SJCRH30 (cell line): ENCODE measurements at regions not wholly inside any gene's neighbourhood (a gene's known extent, or its start where the extent isn't known, plus 50 kb on each side); places are given as distances from the start of the nearest gene placed in this dataset.

Experiments used
- DNase-seq, 2 experiments: peaks; one replicate each; pipeline ENCODE4 v3.0.0-alpha.2; 2015 to 2020
- H3K27ac ChIP-seq: fragments of 250-450 bp; sonication (Bioruptor Pico); 2 replicates; pipeline ENCODE4 v1.5.1; 2020; ENCODE audit warnings: mild to moderate bottlenecking, moderate library complexity
- H3K27me3 ChIP-seq: fragments of 250-450 bp; sonication (Bioruptor Pico); 2 replicates; pipeline ENCODE4 v1.5.1; 2020; ENCODE audit warnings: mild to moderate bottlenecking, moderate library complexity
- H3K36me3 ChIP-seq: fragments of 250-450 bp; sonication (Bioruptor Pico); 2 replicates; pipeline ENCODE4 v1.5.1; 2020; ENCODE audit warnings: mild to moderate bottlenecking, moderate library complexity
- H3K4me1 ChIP-seq: fragments of 250-450 bp; sonication (Bioruptor Pico); 2 replicates; pipeline ENCODE4 v1.5.1; 2020; ENCODE audit warnings: mild to moderate bottlenecking, moderate library complexity
- H3K4me3 ChIP-seq: fragments of 250-450 bp; sonication (Bioruptor Pico); 2 replicates; pipeline ENCODE4 v1.5.1; 2020; ENCODE audit warnings: mild to moderate bottlenecking, moderate library complexity
- H3K9me3 ChIP-seq: fragments of 250-450 bp; sonication (Bioruptor Pico); replicated peaks from 2 replicates; pipeline ENCODE4 v1.5.1; 2020; ENCODE audit warnings: mild to moderate bottlenecking, moderate library complexity

DNA sequence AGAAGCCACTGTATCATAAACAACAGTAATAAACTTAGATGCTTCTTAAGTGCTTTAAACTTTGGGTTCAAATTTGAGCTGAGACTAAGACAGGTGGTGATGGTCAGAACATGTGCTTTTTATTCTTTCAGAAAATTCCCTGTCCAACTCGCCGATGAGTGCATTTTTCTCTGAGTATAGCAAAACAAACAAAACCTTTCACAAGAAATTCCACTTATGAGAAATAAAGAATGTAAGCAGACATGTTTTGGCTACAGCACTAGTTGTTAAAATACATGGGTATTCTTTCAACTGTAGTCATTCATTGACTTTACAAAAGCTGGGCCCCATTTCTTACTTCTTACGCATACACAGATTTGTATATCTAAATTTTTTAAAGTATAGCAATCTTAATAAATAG, 125.6 kb downstream of the SPRY2 start:
- Histone ChIP-seq H3K9me3 (no peaks in the 10 kb centered on the region), H3K4me3 (no peak overlapping the region), H3K4me1 (0 out of 2 replicates have a peak, but pooled peaks cover 4% of the 10 kb centered on the region), H3K27ac (no peak overlapping the region), H3K36me3 (no peaks in the 10 kb centered on the region), H3K27me3 (no peaks in the 10 kb centered on the region)
- DNase-seq, result no peak

DNA sequence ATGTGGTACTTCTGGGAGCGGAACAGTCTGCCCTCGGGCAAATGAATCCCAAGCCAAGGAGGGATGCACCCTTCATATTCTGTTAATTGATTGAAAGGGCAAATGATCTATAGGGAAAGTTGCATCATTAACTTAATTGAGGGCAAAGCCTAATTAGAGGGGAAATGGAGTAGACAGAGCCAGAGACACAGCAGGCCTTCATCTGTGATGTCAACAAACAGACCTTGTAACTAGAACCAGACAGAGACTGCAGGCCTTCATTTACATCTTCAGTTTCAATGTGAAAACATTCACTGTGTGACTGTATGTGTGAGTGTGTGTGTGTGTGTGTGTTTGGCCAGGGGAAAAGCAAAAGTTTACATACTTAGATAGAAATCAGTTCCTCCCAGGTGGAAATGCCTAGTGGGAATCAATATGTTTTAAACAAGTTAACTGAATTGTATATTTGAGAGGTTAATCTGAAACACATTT, 126.4 kb downstream of the SPRY2 start:
- H3K27me3 ChIP-seq, result no peaks in the 10 kb centered on the region
- no peak overlapping the region for H3K27ac ChIP-seq
- no peak for DNase-seq
- 0 out of 2 replicates have a peak, but pooled peaks cover 4% of the 10 kb centered on the region for H3K4me1 ChIP-seq
- H3K9me3 ChIP-seq, result no peaks in the 10 kb centered on the region
- H3K36me3 ChIP-seq, result no peaks in the 10 kb centered on the region
- no peak overlapping the region for H3K4me3 ChIP-seq

DNA sequence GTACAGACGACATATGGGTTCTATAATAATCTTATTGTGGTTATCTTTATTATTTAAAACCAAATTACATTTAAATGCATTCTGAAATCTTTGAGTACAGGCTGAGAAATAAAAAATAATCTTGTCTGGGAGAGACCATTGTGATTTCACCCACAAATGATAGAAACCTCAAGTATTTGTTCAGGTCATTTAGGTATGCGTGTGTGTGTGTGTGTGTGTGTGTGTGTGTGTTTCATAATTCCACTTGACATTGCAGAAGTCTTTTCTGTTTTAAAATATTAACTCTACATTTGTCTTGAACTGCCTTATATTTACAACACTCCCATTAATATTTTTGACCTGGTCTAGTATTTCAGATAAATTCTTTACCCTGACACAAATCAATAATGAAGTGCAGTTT, 126.9 kb downstream of the SPRY2 start:
- H3K27me3 ChIP-seq, result no peaks in the 10 kb centered on the region
- H3K4me1 ChIP-seq, result 0 out of 2 replicates have a peak, but pooled peaks cover 4% of the 10 kb centered on the region
- no peaks in the 10 kb centered on the region for H3K36me3 ChIP-seq
- H3K9me3 ChIP-seq, result no peaks in the 10 kb centered on the region
- H3K4me3 ChIP-seq, result no peak overlapping the region
- no peak for DNase-seq
- H3K27ac ChIP-seq, result no peak overlapping the region

DNA sequence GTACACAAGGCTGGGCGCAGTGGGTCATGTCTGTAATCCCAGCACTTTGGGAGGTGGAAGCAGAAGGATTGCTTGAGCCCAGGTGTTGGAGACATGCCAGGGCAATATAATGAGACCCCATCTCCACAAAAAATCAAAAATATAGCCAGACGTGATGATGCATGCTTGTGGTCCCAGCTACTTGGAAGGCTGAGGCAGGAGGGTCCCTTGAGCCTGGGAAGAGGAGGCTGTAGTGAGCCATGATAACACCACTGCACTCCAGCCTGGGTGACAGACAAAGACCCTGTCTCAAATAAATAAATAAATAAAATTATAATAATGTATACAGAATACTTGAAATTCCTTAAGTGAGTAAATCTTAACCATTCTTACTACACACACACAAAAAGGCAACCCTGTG, 127.7 kb downstream of the SPRY2 start:
- Histone ChIP-seq H3K36me3 (no peaks in the 10 kb centered on the region), H3K27me3 (no peaks in the 10 kb centered on the region), H3K4me1 (0 out of 2 replicates have a peak, but pooled peaks cover 4% of the 10 kb centered on the region), H3K9me3 (no peaks in the 10 kb centered on the region), H3K4me3 (no peak overlapping the region), H3K27ac (no peak overlapping the region)
- DNase-seq, result no peak

DNA sequence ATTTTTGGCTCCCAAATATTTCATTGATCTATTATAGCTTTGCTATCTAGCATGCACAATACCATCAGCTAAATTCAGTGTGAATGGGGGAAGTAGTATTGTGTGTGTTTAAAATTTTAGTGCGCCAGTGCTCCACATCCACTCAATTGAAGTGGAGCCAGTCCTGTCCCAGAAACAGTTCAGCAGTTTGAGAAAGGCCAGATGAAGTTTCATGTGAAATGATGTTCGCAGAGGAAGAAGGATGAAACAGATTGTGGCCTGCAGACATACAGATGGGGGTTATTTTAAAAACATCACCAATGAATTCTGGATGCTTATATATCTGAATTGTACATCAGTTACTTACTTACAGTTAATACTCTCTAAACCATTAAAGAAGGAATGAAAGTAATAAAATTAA, 129.4 kb downstream of the SPRY2 start:
- DNase-seq, result no peak
- no peaks in the 10 kb centered on the region for H3K36me3 ChIP-seq
- no peaks in the 10 kb centered on the region for H3K27me3 ChIP-seq
- H3K4me1 ChIP-seq, result no peaks in the 10 kb centered on the region
- no peaks in the 10 kb centered on the region for H3K9me3 ChIP-seq
- H3K4me3 ChIP-seq, result no peak overlapping the region
- H3K27ac ChIP-seq, result no peak overlapping the region

DNA sequence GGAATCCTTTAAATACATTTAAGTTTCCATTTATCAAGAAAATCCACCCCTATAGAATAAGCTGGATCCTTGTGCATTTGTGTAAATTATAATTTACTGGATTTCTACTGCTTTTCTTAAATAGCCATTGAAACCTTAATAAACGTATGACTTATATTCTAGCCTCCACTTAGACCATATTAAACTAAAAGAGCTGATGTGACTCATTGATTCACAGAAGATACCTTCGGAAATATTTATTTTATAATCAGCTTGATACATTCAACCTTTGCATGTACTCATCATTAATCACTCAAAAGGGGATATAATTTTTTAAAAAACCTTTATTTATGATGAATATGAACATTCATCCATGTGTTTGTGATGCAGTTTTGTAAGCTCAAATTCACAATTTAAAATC, 136.3 kb downstream of the SPRY2 start:
- no peak for DNase-seq
- H3K4me3 ChIP-seq, result no peak overlapping the region
- H3K9me3 ChIP-seq, result no peaks in the 10 kb centered on the region; the same call in 1 of the 2 replicates
- no peaks in the 10 kb centered on the region for H3K36me3 ChIP-seq
- no peaks in the 10 kb centered on the region for H3K27me3 ChIP-seq
- no peaks in the 10 kb centered on the region for H3K4me1 ChIP-seq
- H3K27ac ChIP-seq, result no peak overlapping the region

DNA sequence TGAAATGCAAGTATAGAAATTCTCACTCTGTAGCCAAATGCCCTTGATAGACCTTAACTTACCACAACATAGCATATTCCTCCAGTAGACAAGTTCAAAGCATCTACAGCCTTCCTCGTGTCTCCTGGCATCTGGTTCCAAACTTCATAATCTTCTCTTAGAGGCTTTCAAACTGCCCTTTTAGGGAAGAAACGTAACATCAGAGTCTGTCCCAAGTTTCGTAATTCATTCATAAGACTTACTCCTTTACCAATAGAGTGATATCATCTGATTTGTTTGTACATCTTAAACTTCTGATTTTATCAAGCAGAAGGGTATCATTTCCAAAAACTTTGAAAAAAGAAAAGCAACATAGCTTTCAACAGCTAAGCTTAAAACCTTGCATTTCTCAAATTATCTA, 137.4 kb downstream of the SPRY2 start:
- Histone ChIP-seq H3K36me3 (no peaks in the 10 kb centered on the region), H3K27me3 (no peaks in the 10 kb centered on the region), H3K9me3 (no peaks in the 10 kb centered on the region; the same call in 1 of the 2 replicates), H3K27ac (no peak overlapping the region), H3K4me3 (no peak overlapping the region), H3K4me1 (no peaks in the 10 kb centered on the region)
- no peak for DNase-seq

DNA sequence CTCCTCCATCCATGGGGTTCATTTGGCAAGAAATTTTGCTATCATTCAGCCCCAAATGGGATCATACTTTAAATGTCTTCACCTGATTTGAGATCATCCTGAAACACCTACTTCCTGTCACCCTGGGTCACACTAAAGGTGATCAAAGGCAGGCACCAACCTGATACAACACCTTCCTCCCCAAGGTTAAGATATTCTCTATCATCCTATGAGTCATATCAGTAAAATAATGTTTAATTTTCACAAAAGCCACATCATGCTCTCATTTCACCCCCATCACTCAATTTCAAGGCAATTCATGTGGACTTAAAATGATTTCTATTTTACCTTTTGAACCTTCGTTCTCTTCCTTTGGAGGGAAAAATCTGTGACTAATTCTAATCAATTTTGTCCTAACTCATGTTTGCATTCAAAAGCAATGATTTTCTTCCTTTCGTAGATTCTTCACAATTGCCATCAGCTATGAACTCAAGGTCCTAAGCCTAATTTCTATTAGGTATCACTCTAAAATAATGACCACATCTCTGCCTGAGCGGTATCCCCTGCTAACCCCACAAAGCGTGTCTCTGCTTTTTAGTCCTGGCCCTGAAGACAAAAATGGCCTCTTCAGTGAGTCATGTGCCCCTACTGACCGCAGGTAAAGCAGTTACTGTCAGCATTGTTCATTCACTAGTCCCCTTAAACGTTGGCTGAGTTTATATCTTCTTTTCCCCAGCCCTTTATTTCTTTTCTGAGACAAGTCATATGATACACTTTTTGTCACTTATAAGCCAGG, 139.0 kb downstream of the SPRY2 start:
- H3K9me3 ChIP-seq, result no peaks in the 10 kb centered on the region; the same call in 1 of the 2 replicates
- no peaks in the 10 kb centered on the region for H3K27me3 ChIP-seq
- H3K4me3 ChIP-seq, result no peak overlapping the region
- no peak for DNase-seq
- H3K4me1 ChIP-seq, result no peaks in the 10 kb centered on the region
- H3K36me3 ChIP-seq, result no peaks in the 10 kb centered on the region
- no peak overlapping the region for H3K27ac ChIP-seq

DNA sequence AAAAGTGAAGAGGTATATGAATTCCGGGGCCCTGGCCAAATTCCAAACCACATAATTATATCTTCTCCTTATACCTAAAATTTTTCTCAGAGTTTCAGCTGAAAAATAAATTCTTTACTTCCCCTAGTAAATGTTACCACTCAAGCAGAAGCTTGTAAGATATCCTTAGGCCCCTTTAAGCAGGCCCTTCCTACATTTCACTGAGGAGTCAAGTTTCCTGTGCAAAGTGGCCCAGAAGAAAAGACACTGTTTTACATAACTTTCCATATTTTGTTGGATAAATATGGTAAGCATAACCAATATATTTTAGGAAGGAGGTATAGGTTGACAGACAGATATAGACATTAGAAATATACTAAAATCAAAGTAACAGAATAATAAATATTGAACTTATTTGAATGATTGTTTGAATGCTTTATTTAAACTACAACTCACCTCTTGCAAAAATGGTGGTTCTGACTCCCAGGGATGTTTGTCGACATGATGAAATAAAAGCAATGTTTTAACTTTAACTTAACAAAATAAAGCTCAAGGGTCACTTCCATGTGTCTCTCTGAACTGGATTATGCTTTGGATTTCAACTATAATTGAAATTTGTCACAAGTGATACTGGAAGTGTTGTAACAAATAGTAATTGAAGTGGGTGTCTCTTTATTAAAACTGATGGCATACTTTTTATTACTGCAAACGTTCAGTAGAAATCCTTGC, 141.2 kb downstream of the SPRY2 start:
- no peaks in the 10 kb centered on the region for H3K36me3 ChIP-seq

DNA sequence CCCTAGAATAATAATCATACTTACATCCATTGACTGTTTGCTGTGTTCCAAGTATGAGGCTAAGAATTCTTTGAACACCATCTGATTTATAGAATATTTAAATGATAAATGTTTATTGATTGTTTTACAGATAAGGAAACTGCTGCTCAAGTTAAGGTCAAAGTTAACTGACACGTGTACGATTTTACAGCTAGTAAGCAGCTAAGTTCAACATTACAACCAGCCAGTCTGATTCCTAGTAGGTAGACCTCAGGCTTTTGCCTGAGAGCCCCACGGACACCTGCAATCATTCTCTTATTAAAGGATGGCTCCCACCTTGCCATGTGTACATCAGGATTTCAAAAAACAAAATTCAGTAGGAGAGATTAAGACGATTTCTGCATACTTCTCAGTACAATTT, 141.9 kb downstream of the SPRY2 start:
- Histone ChIP-seq H3K4me1 (no peaks in the 10 kb centered on the region), H3K27me3 (no peaks in the 10 kb centered on the region)
- no peak for DNase-seq

More for the DNA sequence above, 141.2 kb downstream of the SPRY2 start:
- no peak overlapping the region for H3K27ac ChIP-seq
- H3K27me3 ChIP-seq, result no peaks in the 10 kb centered on the region
- no peaks in the 10 kb centered on the region for H3K4me1 ChIP-seq
- no peaks in the 10 kb centered on the region; the same call in 1 of the 2 replicates for H3K9me3 ChIP-seq
- no peak for DNase-seq
- no peak overlapping the region for H3K4me3 ChIP-seq

DNA sequence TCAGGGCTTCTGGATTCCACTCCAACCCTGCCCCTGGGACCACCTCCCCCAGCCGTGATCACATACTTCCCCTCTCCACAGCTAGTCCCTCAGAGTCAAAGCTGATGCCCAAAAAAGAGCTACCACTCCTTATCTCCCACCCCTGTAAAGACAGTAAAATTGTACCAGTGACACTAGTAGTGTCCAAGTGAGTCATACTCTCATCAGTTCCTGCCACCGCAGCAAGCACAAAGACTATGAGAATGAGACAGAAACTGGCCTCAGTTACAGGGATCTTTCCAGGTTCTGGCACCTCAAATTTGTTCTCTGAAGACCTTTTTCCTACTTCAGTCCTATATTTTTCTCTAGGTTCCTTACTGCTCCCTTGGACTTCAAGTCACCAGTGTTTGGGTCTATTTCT, 144.2 kb downstream of the SPRY2 start:
- H3K4me1 ChIP-seq, result no peaks in the 10 kb centered on the region
- H3K27ac ChIP-seq, result no peak overlapping the region
- no peaks in the 10 kb centered on the region; the same call in 1 of the 2 replicates for H3K9me3 ChIP-seq
- DNase-seq, result no peak
- no peaks in the 10 kb centered on the region for H3K27me3 ChIP-seq
- no peaks in the 10 kb centered on the region for H3K36me3 ChIP-seq
- no peak overlapping the region for H3K4me3 ChIP-seq

More for the DNA sequence above, 141.9 kb downstream of the SPRY2 start:
- Histone ChIP-seq H3K4me3 (no peak overlapping the region), H3K9me3 (no peaks in the 10 kb centered on the region; the same call in 1 of the 2 replicates), H3K27ac (no peak overlapping the region), H3K36me3 (no peaks in the 10 kb centered on the region)

DNA sequence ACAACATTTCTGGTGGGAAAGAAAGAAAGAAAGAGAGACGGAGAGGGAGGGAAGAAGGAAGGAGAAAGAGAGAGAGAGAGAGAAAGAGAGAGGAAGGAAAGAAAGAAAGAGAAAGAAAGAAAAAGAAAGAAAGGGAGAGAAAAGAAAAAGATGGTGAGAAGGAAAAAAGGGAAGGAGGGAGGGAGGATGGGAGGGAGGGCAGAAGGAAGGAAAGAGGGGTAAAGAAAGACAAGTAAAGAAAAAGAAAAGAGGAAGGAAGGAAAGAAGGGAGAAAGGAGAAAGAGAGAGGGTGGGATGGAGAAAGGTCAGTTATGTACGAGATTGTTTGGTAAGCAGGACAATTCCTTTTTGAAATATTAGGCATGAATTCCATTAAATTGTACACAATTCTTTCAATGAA, 145.3 kb downstream of the SPRY2 start:
- no peaks in the 10 kb centered on the region for H3K36me3 ChIP-seq
- no peak for DNase-seq
- no peaks in the 10 kb centered on the region for H3K4me1 ChIP-seq
- H3K9me3 ChIP-seq, result no peaks in the 10 kb centered on the region
- no peak overlapping the region for H3K27ac ChIP-seq
- no peak overlapping the region for H3K4me3 ChIP-seq
- H3K27me3 ChIP-seq, result no peaks in the 10 kb centered on the region

DNA sequence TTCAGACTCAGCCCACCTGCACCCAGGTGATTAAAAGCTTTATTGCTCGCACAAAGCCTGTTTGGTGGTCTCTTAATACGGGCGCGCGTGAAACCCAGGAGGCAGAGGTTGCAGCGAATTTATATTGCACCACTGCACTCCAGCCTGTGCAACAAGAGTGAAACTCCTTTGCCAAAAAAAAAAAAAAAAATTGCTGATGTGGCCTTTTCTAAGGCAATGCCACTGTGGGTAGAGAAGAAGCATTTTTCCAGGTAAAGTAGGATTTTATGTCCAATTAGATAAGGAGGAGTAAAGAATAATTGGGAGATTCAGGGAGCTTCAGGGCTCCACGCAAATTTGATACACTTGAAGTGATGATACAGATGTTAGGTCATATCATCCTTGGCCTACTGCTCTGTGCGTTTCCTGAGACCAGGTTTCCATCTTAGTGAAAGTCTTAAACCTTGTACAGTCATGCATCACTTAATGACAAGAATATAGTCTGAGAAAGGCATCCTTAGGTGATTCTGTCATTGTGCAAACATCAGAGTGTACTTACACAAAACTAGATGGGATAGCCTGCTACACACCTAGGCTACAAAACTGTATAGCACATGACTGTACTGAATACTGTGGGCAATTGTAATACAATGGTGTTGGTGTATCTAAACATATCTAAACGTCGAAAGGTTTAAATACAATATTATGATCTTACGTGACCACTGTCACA, 150.9 kb downstream of the SPRY2 start:
- Histone ChIP-seq H3K27me3 (no peaks in the 10 kb centered on the region), H3K4me3 (no peak overlapping the region), H3K36me3 (no peaks in the 10 kb centered on the region), H3K9me3 (no peaks in the 10 kb centered on the region), H3K27ac (no peak overlapping the region), H3K4me1 (no peaks in the 10 kb centered on the region)
- no peak for DNase-seq

DNA sequence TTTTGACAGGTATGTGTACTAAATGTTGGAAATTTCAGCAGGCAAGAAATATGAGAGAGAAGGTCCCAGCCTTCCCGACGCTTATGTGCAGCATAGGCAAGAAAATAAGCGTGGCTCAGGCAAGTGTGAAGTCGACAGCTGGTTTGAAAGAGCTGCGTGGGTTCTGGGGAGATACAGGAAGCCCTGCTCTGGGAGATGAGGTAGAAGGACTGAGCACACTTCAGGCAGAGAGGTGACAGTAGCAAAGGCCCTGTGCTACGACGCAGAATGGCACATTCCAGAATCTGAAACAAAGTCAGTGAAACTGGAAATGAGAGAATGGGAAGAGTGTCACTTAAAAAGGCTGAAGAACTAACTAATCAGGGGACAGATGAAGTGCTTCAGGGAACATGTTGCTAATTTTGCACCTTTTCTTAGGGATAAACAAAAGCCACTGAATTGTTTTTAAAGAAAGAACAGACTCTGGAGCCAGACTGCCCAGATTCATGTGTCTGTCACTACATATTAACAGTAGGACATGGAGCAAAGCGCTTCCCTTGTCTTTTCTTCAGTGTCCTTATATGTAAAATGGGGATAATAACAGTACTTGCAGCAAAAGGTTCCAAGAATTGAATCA, 160.1 kb downstream of the SPRY2 start:
- DNase-seq, result peak; percentile 48 to 71
- Histone ChIP-seq H3K27ac (no peak overlapping the region), H3K4me1 (no peaks in the 10 kb centered on the region), H3K4me3 (no peak overlapping the region), H3K36me3 (no peaks in the 10 kb centered on the region), H3K27me3 (no peaks in the 10 kb centered on the region), H3K9me3 (no peaks in the 10 kb centered on the region)
